ENCODE measurements at regions not wholly inside any gene's neighbourhood (a gene's known extent, or its start where the extent isn't known, plus 50 kb on each side); places are given as distances from the start of the nearest gene placed in this dataset.

DNA sequence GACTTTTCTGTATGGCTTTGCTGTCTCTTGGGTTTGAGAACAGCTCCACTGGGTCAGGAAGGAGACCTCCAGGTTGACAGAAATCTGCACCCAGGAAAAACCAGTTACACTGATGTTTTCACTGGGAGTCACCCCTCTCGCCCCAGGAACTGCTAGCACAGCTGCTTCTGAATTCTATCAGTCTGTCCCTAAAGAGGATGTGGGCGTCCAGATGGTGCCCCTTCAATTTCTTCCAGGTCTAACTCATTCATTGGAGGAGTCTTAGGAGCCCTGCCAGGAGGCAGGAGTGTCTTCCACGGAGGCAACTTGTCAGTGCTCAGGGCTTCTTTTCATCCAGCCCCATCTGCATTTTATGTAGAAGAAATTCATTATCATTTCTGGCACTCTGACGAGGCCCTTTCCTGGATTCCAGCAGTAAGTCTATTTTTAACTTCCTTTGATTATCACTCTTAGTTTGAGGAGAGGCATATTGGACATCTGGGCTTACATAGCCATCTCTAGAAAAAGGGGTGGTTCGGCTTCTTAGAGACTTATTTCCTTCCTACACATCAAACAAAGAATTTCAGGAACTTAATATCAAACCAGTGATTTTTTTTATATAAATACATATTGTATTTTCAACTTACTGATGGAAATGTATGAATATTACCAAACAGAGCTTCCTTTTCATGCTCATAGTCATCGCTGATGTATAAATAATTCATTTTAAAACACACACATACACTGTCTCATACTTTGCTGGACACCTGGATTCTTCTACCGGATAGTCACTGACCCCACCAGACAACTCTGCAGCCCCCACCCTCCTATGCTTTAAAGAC is 148.8 kb downstream of the IRX2 start:
- DNase-seq = no peak

DNA sequence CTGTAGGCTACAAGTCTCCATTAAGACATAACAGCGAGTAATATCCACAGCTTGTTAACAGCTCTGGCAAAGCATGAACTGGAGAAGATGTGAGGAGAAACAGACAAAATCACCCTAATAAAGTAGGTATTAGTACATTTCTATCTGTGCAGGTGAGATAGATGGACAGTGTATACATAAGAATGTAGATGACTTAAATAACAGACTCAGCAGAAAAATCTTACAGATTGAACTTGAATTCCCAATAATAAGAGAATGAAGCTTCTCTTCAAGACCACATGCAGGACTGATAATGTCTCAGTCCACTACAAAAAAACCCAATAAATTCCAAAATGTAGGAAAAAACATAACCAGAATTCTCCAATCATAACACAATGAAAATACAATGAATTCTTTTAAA is 153.0 kb downstream of the IRX2 start:
- DNase-seq = no peak

DNA sequence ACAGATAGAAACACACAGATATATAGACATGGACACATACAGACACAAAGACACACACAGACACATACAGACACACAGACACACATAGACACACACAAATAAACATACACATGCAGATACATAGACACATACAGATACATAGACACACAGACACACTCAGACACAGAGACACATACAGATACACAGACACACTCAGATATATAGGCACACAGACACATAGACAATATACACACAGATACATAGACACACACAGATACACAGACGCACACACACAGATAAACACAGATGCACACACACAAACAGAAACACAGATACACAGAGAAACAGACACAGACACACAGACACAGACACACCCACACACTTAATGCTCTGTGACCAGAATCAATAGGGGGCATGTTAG is 156.8 kb downstream of the IRX2 start:
- no peak for DNase-seq

DNA sequence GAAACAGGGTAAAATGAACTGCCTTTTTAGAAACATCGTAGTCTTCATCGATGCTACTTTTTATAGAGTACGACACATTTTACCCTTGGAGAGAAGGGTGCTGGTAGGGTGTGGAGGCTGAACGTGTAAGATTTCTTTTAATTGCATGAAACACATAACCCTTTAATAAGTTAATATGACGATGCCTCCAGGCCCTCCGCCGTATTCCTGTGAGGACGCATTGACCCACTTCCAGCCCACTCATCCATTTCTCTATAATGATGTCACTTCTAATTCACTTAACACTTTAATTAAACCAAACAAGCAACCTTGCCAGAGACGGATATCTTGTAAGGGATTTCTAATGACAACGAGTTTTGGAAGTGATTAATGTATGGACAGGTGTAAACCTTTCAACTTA is 158.7 kb downstream of the IRX2 start:
- no peak for DNase-seq

DNA sequence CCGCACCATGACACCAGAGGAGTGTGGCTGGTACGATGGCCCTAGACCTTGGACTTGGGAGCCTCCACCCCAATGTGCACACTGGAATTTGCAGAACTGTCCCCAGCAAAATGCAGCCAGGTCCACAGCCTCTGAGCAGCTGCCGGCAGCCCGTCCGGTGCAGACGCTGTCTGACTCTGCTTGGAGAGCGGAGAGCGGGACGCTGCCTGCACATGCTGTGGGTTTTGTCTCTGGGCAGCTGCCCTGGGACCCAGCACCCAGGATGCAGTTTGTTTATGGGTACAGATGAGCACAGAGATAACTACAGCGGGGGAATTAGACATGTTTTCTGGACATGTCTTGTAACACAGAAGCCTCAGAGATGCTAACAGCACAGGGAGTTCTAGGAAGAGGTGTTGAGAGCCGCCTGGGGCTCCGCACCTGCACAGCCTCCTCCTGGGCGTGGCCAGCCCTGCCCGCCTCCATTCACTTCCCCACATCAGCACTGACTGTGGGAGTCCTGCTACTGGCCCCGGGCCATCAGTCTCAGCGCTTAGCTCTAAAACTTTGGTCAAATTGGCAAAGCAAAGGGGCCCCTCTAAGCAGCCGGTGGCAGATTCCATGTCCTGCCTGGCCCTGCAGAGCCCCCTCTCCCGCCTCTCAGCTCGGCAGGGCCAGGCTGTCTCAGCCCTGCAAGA is 159.6 kb downstream of the IRX2 start:
- DNase-seq = no peak

DNA sequence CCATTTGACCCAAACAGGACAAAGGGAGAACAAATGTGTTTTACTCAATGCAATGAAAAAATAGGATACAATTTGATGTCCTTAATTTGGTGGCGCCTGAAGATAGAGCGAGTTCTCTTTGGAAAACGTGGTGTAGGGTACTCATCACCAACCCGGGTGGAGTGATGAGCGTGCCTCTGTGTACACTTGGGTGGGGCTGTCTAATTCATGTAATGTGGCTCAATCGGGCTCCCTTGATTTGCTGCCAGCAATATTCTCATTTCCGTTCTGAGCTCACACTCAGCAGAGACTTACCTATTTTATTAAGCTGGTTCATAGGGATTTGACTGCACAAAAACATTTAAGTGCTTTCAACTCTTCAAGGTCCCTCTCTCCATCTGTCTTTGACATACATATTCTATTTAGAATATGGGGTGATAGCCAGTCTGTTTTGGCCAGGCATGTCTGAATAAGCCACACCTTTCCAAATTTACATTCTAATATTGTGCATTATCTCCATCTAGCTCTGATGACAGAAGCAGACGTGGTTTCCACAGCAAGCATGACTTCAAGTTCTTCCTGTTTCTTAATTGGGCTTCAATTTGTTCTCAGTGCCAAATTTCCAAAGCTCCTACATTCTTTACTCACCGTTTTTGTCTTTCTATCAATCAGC is 162.5 kb downstream of the IRX2 start:
- DNase-seq = no peak

DNA sequence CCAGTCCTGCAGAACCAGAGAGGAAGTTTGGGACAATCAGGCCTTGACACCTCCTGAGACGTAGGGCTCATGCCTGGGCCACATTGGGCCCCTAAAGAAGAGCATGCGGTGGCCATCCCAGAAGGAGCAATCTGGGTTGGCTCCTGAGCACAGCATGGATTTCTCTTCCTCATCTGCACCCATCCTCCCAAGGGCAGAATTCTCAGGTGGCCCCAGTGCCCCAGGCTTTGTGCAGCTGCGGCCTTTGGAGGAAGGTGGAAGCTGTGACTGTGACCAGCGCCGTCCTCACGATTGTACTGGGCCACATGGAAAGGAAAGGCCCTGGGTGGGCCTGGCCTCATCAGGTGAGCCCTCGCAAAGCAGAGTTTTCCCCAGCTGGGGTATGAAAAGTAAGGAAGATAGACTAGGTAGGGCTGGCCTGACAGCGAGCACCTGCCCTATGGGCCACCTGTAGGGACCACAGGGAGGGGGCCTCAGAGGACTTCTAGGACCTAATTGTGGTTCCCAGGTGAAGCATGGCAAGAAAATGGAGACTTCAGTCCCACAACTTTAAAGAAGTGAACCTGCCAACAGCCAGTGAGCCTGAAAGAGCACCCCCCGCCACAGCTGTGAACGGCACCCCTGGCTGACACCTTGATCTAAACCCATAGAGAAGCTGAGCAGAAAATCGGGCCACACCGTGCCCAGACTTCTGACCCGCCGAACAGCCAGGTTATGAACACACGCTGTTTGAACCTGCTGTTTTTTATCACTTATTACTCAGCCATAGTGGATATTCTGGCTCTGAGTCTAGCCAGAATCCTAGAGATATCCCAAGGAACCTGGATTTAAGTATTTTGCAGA is 164.1 kb downstream of the IRX2 start:
- DNase-seq = no peak

DNA sequence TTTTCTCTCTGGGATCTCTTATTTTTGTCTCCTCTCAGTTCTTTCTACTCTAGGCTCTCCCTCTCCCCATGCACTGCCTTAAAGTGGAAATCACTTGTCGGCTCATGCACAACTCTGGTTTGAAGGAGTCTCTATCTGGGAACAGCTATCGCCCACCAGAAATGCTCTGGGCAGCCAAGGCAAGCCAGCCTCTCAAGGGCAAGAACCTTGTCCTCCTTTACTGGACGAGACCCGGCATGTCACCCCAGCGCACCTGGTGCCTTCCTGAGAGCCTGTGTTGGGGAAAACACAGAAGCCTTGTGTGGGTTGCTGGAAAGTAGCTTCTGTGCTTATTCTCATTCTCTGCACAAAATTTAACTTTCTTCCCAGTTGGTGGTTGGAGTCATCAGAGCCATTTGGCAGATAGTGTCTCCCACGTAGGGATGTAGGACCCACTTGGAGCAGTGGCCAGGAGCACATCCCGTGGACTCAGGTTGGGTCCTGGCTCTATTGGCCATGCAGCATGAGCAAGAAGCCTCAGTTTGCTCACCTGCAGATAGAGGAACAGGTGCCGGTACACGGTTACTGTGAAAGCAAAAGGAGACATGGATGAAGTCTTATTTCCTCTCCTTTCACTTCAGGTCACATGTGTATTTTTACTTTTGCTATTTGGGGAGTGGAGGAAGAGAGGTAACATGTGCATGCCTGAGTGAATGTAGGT is 165.3 kb downstream of the IRX2 start:
- DNase-seq = no peak

DNA sequence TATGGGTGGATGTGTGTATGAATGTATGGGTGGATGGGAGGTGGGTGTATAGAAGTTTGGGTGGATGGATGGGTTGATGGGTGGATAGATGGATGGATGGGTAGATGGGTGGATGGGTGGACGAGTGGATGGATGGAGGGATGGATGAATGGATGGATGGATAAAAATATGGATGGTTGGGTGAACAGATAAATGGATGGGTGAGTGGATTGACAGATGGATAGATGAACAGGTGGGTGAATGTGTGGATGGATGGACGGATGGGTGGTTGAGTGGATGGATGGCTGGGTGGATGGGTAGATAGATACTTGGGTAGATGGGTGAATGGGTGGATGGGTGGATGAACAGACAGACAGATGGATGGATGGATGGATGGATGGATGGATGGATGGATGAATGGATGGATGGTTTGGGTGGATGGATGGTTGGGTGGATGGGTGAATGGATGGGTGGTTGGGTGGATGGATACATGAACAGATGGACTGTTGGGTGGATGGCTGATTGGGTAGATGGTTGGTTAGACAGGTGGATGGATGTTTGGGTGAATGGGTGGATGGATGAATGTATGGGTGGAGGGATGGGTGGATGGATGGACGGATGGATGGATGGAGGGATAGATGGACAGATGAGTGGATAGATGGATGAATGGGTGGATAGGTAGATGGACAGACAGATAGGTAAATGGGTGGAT is 166.8 kb downstream of the IRX2 start:
- no peak for DNase-seq

DNA sequence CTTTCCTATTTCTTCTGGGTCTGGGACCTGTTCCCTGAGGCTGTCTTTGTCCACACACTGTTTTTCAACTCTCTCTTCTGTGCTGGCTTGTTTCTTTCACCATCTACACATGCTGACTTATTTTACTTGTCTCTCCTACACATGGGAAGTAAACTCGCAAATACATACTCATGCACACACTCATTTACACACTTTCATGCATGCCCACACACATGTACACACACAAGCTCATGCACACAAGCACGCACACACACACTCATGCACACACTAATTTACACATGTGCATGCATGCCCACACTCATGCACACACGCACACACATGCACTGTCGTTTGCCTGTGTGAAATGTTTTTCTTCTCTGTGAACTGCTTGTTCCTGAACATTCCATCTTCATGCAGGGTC is 169.0 kb downstream of the IRX2 start:
- no peak for DNase-seq

DNA sequence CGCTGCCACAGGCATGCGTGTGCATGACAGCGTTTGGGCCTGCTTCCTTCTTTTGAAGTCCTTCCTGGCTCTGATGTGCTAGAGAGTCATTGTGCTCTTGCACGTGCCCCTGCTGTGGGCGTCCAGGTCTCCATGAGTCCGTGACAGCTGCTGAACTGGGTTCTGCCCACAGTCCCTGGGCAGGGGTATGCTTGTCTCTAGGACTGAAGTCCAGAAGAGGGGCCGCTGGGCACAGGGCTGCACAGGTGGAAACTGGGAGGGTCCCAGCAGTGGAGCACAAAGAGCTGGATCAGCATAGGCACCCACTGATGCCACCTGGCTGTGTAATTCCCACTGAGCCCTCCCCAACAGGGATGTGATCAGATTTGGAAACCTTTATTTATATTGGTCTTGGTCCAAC is 169.4 kb downstream of the IRX2 start:
- DNase-seq = no peak

DNA sequence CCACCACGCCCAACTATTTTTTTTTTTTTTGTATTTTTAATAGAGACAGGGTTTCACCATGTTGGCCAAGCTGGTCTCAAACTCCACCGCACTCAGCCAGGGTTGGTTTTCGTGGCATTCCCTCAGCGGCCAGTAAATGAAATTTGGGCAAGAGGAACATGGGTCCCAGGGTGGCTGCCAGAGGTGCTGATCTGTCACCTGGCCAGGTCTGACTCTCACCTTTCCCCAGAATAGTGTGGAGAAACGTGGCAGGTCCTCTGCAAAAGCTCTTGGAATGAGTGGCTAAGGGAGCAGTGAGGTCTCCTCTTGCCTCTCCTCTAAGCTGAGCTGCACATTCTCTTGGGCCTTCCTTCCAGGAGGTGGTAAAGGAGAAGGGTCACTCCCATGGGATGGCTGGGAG is 170.1 kb downstream of the IRX2 start:
- DNase-seq = no peak

DNA sequence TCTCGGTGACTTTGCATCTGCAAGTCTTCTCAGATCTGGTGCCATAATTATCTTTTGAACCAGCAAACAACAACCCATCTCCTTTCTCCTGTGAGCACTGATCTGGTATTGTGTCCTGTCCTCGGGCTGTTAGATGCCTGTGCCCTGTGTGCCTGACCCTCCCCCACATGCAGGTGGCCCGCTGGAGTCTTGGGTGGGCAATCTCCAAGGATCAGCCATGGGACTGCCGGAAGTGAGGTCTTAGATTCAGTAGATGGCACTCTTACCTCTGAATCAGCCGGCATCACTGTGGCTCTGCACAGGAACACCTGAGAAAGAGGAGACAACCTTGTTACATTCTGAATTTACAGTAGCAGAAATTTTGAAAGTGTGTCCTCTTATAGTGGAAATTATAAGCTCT is 172.4 kb downstream of the IRX2 start:
- DNase-seq = no peak

DNA sequence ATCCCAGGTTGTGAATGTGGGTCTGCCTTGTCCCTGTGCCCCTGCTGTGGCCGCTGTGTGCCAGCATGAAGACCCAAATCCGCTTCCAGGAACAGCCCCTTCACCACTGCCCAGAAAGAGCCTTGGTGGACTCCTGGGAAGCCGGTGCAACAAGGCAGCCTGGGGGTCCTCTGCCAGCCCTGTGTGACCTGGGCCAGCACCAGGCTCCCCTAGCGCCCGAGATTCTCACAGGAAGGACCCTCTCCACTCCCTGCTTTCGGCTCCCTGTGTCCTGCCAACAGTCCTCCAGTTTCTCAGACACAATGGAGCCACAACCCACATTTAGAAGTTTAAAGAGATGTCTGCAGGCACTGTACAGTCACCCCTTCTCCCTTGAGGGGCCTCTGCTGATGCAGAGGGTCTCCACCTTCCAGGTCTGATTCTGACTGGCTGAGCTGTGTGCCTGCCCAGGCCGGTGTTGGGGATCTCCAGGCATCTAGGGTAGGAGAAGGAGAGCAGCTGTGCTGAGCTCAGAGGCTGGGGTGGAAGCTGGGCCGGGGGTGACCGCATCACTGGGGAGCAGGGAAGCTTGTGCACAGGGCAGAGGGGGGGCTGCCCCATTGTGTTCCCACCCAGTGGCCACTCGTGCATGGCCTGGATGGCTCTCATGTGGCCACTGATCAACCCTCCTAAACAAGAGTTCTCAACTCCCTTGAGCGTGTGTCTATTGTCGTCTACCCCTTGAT is 174.0 kb downstream of the IRX2 start:
- DNase-seq = no peak

DNA sequence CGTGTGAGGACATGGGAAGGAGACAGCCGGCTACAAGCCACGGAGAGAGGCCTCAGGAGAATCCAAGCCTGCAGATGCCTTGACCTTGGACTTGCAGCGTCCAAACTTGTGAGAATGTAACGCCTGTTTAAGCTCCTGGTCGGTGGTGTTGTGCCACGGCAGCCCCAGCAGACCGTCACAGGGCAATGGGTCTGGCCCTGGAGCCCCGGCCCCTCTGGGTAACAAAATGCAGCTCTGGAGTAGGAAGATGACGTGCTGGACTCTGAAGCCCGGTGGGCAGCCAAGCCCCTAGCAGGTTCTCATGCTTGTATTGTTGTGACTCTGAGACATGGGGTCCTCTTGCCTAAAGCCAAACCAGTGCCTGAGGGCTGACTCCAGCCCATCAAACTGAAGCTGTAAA is 174.7 kb downstream of the IRX2 start:
- no peak for DNase-seq

DNA sequence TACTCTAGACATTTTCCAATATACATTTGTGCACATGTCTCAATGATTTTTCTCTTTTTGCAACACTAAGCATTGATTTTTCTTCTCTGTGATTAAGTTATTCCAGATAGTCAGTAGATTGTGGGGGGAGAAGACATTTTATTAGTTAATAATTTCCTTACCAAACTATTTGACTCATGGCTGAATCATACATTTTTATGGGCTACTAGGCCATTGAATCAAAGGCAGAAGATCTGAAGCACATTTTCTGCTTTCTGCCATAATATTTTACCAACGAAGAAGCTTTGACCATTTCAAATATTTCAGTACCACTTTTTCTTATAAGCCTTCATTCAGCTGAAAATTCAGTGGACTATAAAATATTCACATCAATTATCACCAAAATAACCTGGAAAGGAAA is 175.6 kb downstream of the IRX2 start:
- DNase-seq = no peak

DNA sequence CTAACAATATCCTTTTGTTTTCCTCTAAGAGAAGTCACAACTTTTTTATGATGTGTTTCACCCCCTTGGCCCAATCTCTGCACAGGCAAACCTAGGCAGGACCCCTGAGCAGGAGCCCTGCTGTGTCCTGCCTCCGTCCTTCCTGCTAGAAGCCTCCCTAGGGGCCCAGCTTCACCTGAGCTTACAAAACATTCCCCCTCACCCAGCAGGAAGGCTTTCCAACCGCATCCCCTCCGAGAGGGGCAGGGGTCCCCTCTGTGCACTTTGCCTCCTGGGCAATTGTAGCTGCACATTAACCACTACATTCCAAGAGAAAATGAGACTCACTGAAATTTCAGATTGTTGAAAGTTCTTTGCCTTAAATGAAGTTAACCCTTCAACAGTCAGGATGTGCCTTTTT is 176.2 kb downstream of the IRX2 start:
- no peak for DNase-seq

DNA sequence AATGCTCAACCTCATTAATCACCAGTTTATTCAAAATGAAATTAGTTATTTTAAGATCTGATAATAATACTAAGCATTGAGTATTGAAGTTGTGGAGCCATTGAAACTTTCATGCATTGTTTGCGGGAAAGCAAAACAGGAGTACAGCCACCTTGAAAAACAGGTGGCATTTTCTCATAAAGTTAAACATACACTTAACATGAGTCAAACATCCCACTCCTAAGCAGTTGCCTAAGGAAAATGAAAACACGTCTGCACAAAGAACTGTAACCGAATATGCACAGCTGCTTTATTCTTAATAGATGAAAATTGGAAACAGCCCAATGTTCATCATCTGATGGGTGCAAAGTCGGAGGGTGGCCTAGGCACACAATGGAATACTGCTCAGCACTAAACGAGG is 177.3 kb downstream of the IRX2 start:
- DNase-seq = no peak

DNA sequence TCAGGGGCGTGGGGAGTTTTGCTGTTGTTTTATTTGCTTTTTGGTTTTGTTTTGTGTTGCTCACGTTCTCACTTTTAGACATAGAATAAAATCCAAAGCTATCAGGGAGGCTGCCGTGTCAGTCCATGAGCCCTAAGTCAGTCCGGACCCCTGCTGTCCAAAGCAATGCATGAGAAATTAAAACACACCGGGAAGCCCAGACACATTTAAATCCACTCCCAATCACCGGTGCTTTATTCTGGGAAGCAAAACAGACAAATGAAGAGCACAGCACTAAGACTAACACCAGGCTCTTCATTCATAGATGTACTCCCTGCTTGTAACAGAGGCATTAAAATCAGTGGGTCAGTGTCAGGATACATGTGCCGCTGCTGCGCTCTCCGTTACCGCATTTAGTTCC is 180.9 kb downstream of the IRX2 start:
- DNase-seq = no peak

DNA sequence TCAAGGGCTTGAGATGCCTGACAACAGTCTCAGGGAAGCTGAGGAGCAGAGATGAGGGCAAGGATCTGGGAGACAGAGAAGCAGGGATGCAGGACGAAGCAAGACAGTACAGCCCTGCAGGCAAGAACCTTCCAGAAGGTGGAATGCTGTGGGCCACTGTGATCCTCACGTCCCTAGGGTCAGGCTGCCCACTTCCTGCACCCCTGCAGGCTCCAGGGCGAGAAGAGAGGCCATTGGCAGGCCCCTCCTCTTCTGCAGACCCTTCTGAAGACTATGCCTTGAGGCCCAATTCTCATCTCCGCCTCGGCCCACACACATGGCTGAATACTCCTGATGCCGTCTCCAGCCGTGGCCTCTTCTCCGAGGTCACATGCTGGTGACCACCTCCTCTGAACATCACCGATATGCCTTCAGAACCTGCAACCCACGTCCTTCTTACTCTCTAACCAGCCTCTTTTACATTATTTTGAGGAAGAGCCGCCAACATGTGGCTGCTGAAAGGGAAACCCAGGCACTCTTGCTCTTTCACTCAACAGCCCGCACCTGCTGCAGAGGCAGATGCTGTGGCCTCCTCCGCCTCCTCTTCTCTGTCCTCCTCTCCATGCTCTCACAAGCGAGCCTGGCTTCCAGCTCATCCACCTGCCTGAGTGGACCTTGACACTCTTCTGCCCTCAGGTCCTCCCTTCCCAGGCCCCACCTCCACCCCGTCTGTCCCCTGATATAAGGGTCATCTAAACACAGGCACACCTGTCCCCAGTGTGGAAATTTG is 181.5 kb downstream of the IRX2 start:
- DNase-seq = no peak

DNA sequence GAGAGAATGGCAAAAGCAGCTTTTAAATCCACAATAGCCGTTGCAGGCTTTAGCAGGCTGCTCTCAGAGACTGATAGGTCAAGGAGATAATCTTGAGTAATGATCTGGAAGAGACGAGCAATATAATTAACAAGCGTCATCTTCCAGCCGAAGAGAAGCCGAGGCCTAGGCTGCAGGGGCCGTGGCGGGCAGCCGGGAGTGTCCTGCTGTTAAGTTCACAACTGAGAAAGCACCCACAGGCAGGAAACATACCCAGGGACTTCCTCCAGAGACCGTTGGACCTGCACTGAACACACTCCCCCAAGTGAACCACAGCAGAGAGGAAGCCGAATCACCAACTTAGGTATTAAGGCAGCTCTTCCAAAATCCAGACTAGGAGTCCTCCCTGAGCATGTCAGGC is 182.3 kb downstream of the IRX2 start:
- DNase-seq = no peak
